Gastroesophageal sphincter (tissue), 3 donors: ENCODE measurements at regions not wholly inside any gene's neighbourhood (a gene's known extent, or its start where the extent isn't known, plus 50 kb on each side); places are given as distances from the start of the nearest gene placed in this dataset.
"Not testable (repeated sequence)": the region's sequence is repeated elsewhere in the genome, so short reads cannot be mapped to it uniquely, and the experiment has no call there.

ENCODE experiments used
- EP300 ChIP-seq: sonication (generic); formaldehyde crosslinking; IDR thresholded peaks from one replicate; pipeline ENCODE4 v1.6.1; 2017; ENCODE audit warnings: antibody characterized with exemption, mild to moderate bottlenecking
- POLR2A ChIP-seq, 2 donors: fragments of 450-650 bp; IDR thresholded peaks; one replicate each; pipeline ENCODE4 v1.6.1; 2017; ENCODE audit warnings: antibody characterized with exemption in 2 of 2, mild to moderate bottlenecking in 2 of 2, moderate library complexity in 1 of 2
- POLR2AphosphoS5 ChIP-seq: sonication (generic); formaldehyde crosslinking; IDR thresholded peaks from one replicate; pipeline ENCODE4 v1.6.1; 2017; ENCODE audit warnings: antibody characterized with exemption
- TF ChIP-seq, protein P1 (sequence below), 4 experiments: fragments of 200-600 bp in 2 of 4; fragments of 450-650 bp in 2 of 4; sonication (generic) in 1 of 4; IDR thresholded peaks; one replicate each; pipeline ENCODE4 v1.5.1; 2017 to 2019; ENCODE audit warnings: antibody characterized with exemption in 4 of 4, mild to moderate bottlenecking in 2 of 4, moderate library complexity in 2 of 4

DNA sequence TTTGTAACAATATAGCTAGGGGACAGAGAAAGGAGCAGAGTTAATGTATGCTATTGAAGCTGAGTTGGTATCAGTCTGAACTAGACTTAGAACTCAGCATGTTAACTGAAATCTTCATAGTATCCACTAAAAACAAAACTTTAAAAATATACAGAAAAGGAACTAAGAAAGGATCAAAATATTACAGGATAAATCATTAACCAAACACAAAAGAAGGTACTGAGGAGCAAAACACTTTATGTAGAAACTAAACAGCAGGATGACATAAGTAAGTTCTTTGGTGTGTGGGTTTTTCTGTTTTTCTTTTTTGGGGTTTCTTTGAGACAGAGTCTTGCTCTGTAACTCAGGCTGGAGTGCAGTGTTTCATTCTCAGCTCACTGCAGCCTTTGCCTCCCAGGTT lies 55.1 kb upstream of the AGAP9 start:
- TF ChIP-seq, protein P1, sequence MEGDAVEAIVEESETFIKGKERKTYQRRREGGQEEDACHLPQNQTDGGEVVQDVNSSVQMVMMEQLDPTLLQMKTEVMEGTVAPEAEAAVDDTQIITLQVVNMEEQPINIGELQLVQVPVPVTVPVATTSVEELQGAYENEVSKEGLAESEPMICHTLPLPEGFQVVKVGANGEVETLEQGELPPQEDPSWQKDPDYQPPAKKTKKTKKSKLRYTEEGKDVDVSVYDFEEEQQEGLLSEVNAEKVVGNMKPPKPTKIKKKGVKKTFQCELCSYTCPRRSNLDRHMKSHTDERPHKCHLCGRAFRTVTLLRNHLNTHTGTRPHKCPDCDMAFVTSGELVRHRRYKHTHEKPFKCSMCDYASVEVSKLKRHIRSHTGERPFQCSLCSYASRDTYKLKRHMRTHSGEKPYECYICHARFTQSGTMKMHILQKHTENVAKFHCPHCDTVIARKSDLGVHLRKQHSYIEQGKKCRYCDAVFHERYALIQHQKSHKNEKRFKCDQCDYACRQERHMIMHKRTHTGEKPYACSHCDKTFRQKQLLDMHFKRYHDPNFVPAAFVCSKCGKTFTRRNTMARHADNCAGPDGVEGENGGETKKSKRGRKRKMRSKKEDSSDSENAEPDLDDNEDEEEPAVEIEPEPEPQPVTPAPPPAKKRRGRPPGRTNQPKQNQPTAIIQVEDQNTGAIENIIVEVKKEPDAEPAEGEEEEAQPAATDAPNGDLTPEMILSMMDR (IDR thresholded peaks at IDR 0.05), result not testable (repeated sequence)
- TF ChIP-seq POLR2A (IDR thresholded peaks at IDR 0.05); POLR2AphosphoS5; EP300: not testable (repeated sequence)
